ENCODE measurements at regions not wholly inside any gene's neighbourhood (a gene's known extent, or its start where the extent isn't known, plus 50 kb on each side); places are given as distances from the start of the nearest gene placed in this dataset.
"Not testable (repeated sequence)": the region's sequence is repeated elsewhere in the genome, so short reads cannot be mapped to it uniquely, and the experiment has no call there.

DNA sequence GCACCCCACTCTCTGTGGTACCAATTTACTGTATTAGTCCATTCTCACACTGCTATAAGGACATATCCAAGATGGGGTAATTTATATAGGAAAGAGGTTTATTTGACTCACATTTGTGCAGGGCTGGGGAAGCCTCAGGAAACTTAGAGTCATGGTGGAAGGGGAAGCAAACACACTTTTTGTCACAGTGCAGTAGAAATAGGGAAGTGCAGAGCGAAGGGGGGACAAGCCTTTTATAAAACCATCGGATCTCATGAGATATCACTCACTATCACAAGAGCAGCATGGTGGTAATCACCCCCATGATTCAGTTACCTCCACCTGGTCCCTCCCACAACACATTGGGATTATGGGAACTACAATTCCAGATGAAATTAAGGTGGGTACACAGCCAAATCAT is 766.9 kb upstream of the PCDH10 start:
- DNase-seq (ENCODE audit: low read depth), result no peak

- no peak for DNase-seq (ENCODE audit: low read depth)
Observed at GRCh38 chr4:132383571-132384199, 765.4 kb upstream of the PCDH10 start.

DNA sequence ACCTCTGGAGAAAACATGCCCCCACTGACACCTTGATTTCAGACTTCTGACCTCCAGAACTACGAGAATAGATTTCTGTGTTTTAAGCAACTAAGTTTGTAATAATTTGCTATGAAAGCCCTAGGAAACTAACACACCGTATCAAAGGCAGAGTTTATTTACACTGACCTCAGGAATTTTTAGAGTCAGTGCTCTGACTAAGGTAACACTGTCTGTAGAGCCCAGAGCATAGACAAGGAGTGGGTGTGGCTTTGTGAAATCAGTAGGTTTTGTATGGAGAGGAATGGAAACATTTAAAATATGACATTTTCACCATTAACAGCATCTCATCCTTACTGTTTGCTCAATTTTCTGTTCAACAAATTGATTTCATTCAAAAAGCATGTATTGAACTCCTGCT is 764.4 kb upstream of the PCDH10 start:
- DNase-seq (ENCODE audit: low read depth), result no peak

DNA sequence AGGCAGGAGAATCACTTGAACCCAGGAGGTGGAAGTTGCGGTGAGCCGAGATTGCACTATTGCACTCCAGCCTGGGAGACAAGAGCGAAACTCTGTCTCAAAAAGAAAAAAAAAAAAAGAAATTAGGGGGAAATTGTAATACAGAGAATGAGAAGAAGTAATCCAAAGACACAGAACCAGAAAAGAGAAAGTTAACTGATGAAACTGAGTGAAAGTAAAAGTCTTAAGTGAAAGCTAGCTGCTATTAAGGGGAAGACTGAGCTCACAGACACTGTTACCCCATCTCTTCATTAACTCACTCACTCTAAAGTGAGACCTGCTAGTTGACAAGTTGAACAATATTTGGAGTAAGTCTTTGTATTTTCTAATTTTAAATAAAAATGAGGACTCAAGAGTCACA is 763.0 kb upstream of the PCDH10 start:
- no peak for DNase-seq (ENCODE audit: low read depth)

DNA sequence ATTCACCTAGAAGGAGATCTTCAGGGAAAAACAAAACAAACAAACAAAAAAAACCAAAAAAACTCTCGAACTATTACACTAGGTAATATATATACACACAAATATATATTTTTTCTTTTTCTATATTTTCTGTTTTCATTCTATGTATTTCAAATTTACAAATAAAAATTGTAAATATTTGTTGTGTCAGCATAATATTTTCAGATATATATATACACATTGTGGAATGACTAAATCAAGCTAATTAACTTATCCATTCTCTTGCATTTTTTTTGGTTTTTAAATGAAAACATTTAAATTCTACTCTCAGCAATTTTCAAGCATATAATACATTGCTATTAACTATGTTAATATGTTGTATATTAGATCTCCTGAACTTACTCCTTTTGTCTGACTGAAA is 762.0 kb upstream of the PCDH10 start:
- DNase-seq (ENCODE audit: low read depth), result no peak

DNA sequence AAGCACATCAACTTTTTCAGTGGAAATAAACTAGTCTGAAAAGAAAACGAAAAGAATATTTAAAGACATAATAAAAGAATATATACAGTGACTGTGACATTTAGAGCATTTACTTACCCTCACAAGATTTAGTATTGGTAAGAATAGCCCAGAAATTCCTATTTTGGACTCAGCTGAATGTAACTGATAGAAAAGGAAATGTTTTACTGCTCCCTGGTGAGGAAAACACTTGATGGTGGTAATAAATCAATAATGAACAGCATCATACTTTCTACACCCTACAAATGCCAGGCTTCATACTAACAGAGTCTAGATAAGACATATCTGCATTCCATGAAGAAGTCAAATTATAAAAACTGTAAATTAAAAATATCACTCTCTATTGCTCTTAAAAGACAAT is 753.5 kb upstream of the PCDH10 start:
- no peak for DNase-seq (ENCODE audit: low read depth)

DNA sequence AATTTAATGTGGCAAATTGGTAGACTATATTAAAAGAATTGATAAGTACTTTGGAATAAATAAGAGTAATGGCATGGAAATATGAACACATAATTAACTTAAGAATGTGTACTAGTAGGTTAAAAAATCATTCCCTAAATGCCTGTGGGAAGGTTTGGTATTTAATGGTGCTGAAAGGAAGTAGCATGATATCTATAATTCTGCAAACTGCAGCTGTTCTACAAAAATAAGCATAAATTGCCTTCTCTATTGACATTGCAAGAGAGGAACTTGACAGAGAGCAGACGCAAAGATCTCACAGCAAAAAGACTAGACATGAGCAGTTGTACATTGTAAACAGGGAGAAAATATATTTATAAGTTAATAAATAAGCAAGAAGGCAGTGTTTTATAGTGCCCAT is 752.5 kb upstream of the PCDH10 start:
- DNase-seq (ENCODE audit: low read depth), result peak; percentile 7

DNA sequence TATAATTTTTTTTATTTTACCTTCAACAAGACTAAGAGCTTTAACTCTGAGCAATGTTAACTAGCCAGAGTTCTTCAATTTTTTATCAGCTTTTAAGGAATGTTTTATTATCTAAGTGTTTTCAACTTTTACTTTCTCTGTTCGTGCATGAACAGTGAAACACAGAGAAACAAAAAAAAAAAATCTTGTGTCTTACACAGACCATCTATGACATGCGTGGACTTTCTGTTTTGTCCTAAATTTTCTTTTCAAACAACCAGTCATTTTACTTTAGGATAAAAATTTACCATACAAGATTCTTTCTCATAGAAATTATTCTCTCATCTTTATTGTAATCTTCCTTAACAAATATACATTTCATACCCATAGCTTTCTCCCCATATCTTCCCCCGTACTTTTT is 731.9 kb upstream of the PCDH10 start:
- DNase-seq (ENCODE audit: low read depth), result peak; percentile 6

GRCh38 chr4:132427125-132427524 is 722.0 kb upstream of the PCDH10 start:
- no peak for DNase-seq (ENCODE audit: low read depth)

GRCh38 chr4:132437117-132437516 is 712.0 kb upstream of the PCDH10 start:
- DNase-seq (ENCODE audit: low read depth), result no peak

GRCh38 chr4:132445386-132445785 is 703.7 kb upstream of the PCDH10 start:
- DNase-seq (ENCODE audit: low read depth), result no peak

DNA sequence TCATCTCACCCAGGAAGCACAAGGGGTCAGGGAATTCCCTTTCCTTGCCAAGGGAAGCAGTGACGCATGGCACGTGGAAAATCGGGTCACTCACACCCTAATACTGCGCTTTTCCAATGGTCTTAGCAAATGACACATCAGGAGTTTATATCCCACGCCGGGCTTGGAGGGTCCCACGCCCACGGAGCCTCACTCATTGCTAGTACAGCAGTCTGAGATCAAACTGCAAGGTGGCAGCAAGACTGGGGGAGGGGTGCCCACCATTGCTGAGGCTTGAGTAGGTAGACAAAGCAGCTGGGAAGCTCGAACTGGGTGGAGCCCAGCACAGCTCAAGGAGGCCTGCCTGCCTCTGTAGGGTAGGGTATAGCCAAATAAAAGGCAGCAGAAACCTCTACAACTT is 691.1 kb upstream of the PCDH10 start:
- DNase-seq (ENCODE audit: low read depth), result not testable (repeated sequence)

- DNase-seq (ENCODE audit: low read depth), result no peak
Observed at GRCh38 chr4:132479543-132479942, 669.6 kb upstream of the PCDH10 start.

DNA sequence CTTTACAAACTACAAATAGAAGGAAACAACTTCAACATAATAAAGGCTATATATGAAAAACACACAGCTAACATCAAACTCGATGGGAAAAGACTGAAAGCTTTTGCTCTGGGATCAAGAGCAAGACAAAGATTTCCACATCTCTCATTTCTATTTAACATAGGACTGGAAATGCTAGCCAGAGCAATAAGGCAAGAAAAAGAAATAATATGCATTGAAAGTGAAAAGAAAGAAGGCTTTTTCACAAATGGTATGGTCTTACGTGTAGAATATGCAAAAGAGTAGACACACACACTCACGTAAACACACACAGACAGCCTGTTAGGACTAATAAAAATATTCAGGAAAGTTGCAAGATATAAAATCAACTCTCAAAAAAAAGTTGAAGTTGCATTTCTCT is 660.5 kb upstream of the PCDH10 start:
- DNase-seq (ENCODE audit: low read depth), result no peak

GRCh38 chr4:132493476-132493875 is 655.6 kb upstream of the PCDH10 start:
- no peak for DNase-seq (ENCODE audit: low read depth)

DNA sequence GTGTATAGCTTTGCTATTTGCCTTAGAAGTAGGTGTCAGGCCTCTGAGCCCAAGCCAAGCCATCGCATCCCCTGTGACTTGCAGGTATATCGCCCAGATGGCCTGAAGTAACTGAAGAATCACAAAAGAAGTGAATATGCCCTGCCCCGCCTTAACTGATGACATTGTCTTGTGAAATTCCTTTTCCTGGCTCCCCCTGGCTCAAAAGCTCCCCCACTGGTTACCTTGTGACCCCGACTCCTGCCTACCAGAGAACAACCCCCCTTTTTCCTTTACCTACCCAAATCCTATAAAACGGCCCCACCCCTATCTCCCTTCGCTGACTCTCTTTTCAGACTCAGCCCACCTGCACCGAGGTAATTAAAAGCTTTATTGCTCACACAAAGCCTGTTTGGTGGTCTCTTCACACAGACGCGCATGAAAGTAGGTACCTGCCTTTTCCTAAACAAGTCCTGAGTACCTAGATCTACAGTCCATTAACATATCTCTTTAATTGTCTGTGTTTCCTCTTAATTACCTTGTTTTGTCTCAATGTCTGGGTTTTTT is 653.8 kb upstream of the PCDH10 start:
- DNase-seq (ENCODE audit: low read depth), result not testable (repeated sequence)

DNA sequence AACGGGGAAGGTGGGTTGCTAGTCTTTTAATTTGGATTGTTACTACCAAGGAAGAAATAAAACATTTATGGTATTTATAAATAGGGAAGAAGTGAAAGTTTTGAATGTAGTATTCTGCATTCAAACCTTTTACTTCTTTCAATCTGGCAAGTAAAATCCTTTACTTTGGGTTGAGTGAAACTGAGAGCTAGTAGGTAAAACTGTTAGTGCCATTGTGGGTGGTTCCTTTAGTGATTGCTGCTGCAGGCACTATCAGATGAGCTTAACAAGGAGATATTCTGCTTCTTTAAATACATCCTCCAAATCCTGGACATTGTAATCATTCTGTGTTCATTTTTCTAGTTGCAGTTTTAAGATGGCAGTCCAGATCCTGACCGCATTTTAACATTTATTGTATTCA is 650.9 kb upstream of the PCDH10 start:
- DNase-seq (ENCODE audit: low read depth), result no peak

- DNase-seq (ENCODE audit: low read depth), result no peak
Observed at GRCh38 chr4:132502096-132502552, 647.0 kb upstream of the PCDH10 start.

- peak; percentile 0 for DNase-seq (ENCODE audit: low read depth)
Observed at GRCh38 chr4:132504438-132504837, 644.7 kb upstream of the PCDH10 start.

- DNase-seq (ENCODE audit: low read depth), result no peak
Observed at GRCh38 chr4:132506568-132506967, 642.5 kb upstream of the PCDH10 start.

GRCh38 chr4:132513491-132513890 is 635.6 kb upstream of the PCDH10 start:
- DNase-seq (ENCODE audit: low read depth), result no peak

GRCh38 chr4:132526652-132527051 is 622.4 kb upstream of the PCDH10 start:
- no peak for DNase-seq (ENCODE audit: low read depth)

DNA sequence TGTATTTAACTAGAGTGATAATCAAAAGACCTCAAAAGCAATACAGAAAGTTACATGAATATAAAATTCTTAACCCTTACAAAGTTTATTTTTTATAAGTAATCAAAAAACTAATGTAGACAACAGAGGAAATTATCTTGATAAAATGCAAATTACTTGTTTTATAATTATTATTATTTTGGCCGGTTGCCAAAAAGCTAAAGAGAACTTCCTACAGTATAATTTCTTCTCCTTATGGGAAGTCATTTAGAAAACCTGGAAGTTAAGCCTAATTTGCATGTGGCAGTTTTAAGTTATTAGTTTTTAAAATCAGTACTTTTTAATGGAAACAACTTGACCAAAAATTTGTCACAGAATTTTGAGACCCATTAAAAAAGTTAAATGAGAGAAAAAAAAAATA is 621.3 kb upstream of the PCDH10 start:
- no peak for DNase-seq (ENCODE audit: low read depth)

DNA sequence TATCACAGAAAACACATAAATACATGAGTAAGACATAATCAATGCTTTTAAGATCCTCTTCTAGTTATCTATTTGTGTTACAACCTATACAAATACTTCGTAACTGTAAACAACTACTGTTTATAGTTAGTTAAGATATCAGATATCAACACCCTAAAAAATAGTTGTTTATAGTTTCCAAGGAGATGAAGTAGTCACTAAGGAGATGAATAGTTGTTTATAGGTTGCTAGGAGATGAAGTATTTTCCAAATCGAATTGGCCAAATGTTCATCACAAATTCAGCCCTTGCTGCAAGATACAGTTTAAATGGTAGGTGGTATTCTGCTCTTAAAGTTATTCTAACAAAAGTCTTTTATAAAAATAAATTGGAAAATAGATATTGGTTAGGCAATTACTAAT is 618.2 kb upstream of the PCDH10 start:
- no peak for DNase-seq (ENCODE audit: low read depth)

Measured in LHCN-M2 (cell line).